ACC112 (cell line): ENCODE measurements at regions not wholly inside any gene's neighbourhood (a gene's known extent, or its start where the extent isn't known, plus 50 kb on each side); places are given as distances from the start of the nearest gene placed in this dataset.

Experiments
- H2AFZ ChIP-seq: fragments of 200-600 bp; sonication (generic); one replicate; pipeline ENCODE4 v1.6.0; 2017; ENCODE audit warnings: antibody characterized with exemption, low read length; ENCODE audit not compliant: unreplicated experiment
- H3K27ac ChIP-seq: fragments of 200-600 bp; sonication (generic); 2 replicates; pipeline ENCODE4 v1.5.1; 2014; ENCODE audit warnings: low read depth, mild to moderate bottlenecking, antibody characterized with exemption, low read length, moderate library complexity
- H3K27me3 ChIP-seq: fragments of 200-600 bp; sonication (generic); 2 replicates; pipeline ENCODE4 v1.6.1; 2014; ENCODE audit warnings: mild to moderate bottlenecking, antibody characterized with exemption, low read length, moderate library complexity, mixed read lengths; ENCODE audit not compliant: insufficient read depth
- H3K36me3 ChIP-seq: fragments of 200-600 bp; sonication (generic); 2 replicates; pipeline ENCODE4 v1.6.1; 2016; ENCODE audit warnings: mild to moderate bottlenecking, antibody characterized with exemption, low read length, moderate library complexity, mixed read lengths; ENCODE audit not compliant: insufficient read depth
- H3K4me1 ChIP-seq: fragments of 200-600 bp; sonication (generic); one replicate; pipeline ENCODE4 v1.6.1; 2016; ENCODE audit warnings: low read length, mixed read lengths; ENCODE audit not compliant: insufficient read depth, unreplicated experiment, control insufficient read depth
- H3K4me3 ChIP-seq: fragments of 200-600 bp; sonication (generic); 2 replicates; pipeline ENCODE4 v1.5.1; 2014; ENCODE audit warnings: mild to moderate bottlenecking, low read depth, low read length
- H3K79me2 ChIP-seq: fragments of 200-600 bp; sonication (generic); one replicate; pipeline ENCODE4 v1.6.0; 2016; ENCODE audit warnings: low read length; ENCODE audit not compliant: control insufficient read depth, unreplicated experiment, insufficient read depth

DNA sequence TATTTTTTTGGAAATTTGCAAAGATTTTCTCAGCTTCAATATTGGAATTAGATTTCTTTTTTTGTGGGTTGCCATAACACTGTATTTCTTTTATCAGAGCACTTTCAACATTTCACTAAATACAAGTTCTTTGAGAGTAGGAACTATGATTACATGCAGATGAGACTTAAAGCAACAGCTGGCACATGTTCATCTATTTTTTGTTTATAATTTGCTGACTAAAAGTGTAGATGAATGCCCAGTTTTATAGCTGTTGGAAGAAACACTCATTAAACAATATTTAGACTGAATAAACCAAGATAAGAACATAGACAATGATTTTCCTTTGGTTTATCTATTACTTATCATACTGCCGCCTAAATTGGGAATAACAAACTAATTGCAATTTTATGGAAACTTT, 803.0 kb upstream of the KLHL1 start:
- Histone ChIP-seq H3K79me2 (no peaks in the 10 kb centered on the region), H3K27me3 (no peaks in the 10 kb centered on the region), H3K4me3 (no peak overlapping the region), H3K4me1 (no peaks in the 10 kb centered on the region), H2AFZ (no peak overlapping the region), H3K27ac (no peak overlapping the region), H3K36me3 (no peaks in the 10 kb centered on the region)

DNA sequence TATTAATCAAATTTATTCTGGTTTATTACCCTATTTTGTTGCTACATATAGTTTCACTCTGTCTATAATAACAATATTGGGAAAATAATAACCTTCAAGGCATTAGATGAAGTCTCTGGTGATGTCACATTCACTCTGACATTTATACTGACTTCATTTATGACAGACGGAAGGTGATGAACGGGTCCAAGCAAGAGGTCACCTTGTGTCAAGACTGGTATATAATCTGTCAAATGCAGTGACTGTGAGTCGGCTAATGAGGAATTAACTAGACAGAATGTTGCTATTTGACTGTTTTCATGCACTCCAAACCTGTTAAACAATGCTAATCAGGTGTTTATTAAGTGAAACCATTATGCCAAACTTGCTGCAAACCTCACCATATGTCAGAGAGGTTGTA, 800.5 kb upstream of the KLHL1 start:
- Histone ChIP-seq H3K79me2 (no peaks in the 10 kb centered on the region), H3K27me3 (no peaks in the 10 kb centered on the region), H3K4me3 (no peak overlapping the region), H3K36me3 (no peaks in the 10 kb centered on the region), H2AFZ (no peak overlapping the region), H3K4me1 (no peaks in the 10 kb centered on the region), H3K27ac (no peak overlapping the region)

DNA sequence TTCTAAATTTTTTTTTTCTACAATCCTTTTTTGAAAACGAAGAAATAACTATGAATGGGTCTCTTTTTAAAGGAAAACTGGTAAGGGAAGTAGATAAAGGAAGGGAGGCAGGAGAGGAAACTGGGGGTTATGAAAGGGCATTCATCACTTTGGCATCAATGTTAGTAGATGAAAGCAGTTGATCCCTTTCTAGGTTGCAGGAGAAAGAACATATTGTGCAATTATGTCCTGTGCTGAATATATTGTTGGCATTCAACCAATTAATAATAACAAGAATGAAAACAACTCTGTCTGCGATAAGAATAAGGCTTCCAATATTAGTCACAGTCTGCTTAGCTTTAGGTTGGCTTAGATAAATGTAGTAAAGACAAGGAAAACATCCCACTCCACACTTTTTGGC, 796.8 kb upstream of the KLHL1 start:
- H3K4me3 ChIP-seq, result no peak overlapping the region
- no peaks in the 10 kb centered on the region for H3K4me1 ChIP-seq
- no peak overlapping the region for H3K27ac ChIP-seq
- no peaks in the 10 kb centered on the region for H3K27me3 ChIP-seq
- H3K79me2 ChIP-seq, result no peaks in the 10 kb centered on the region
- no peak overlapping the region for H2AFZ ChIP-seq
- no peaks in the 10 kb centered on the region for H3K36me3 ChIP-seq

DNA sequence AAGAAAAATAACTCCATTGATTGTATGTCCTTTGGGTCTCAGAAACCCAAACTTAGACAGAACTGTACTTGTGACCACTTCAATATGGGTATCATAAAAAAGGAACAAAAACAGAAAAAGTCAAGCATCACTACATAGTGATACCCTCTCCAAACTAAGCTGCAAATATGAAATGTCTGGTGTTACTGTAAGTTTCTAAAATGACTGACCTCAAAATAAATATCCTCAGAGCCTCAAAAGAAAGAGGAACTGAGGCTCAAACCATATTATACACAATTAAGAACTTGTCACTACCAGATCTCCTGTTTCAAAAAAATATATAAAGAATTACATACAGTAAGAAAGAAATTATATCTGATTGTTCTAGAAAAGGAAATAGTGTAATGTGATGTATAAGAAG, 787.9 kb upstream of the KLHL1 start:
- Histone ChIP-seq H3K27ac (no peak overlapping the region), H3K27me3 (no peaks in the 10 kb centered on the region), H3K36me3 (no peaks in the 10 kb centered on the region)

DNA sequence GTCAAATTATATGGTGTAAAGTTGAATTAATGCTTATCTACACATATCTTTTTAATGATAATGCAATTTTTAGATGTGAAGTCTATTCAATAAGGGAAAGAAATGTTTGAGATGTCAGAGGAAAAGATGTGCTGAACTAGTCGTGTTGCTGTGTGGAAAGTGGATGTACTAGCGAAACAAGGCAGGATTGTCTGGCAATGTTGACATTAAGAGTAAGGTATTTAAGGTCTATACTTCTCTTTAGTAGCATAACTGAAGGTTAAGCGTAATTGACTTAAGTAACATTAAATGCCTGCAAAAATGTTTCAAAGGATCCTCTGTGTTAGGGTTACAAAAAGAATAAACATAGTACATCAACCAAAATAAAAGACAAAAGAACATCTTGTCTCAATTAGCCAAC, 787.3 kb upstream of the KLHL1 start:
- H3K27me3 ChIP-seq, result no peaks in the 10 kb centered on the region
- no peaks in the 10 kb centered on the region for H3K4me1 ChIP-seq
- no peaks in the 10 kb centered on the region for H3K79me2 ChIP-seq
- H3K36me3 ChIP-seq, result no peaks in the 10 kb centered on the region
- H2AFZ ChIP-seq, result no peak overlapping the region
- H3K27ac ChIP-seq, result no peak overlapping the region
- H3K4me3 ChIP-seq, result no peak overlapping the region

More for the DNA sequence above, 787.9 kb upstream of the KLHL1 start:
- Histone ChIP-seq H2AFZ (no peak overlapping the region), H3K79me2 (no peaks in the 10 kb centered on the region), H3K4me1 (no peaks in the 10 kb centered on the region), H3K4me3 (no peak overlapping the region)

DNA sequence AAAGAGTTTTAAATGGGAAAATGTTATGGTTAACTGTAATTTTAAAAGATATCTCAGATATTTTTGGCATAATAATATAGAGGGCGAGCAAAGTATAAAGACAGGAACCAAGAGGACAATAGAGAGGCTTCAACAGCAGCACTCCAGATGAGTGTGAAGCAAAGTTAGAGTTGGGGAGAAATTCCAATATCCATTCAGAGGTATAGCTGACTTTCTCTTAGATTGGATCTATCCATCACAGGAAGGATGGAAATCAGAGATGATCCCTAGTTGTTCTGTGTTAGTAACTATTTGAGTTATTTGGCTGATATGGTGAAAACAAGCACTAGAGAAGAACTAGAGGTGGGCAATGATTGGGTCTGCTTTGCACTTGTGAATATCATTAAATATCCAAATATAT, 786.0 kb upstream of the KLHL1 start:
- no peak overlapping the region for H2AFZ ChIP-seq
- no peak overlapping the region for H3K4me3 ChIP-seq
- no peak overlapping the region for H3K27ac ChIP-seq
- no peaks in the 10 kb centered on the region for H3K79me2 ChIP-seq
- no peaks in the 10 kb centered on the region for H3K36me3 ChIP-seq
- no peaks in the 10 kb centered on the region for H3K4me1 ChIP-seq
- no peaks in the 10 kb centered on the region for H3K27me3 ChIP-seq

DNA sequence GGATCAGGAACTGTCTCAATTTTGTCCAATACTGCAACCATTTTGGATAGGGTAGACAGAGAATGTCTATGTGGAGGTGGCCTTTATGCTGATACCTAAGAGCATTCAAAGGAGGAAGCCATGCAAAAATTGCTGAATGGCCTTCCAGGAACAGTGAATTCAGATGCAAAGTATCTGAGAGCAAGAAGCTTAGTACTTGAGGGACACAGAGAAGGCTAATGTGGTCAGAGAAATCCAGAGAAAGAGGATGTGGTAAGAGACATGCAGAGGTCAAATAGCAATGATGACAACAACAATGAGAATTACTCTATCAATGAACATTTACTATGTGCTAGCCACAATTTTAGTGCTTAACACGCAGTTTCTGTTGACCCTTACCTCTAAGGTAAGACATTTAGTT, 785.6 kb upstream of the KLHL1 start:
- Histone ChIP-seq H2AFZ (no peak overlapping the region), H3K27me3 (no peaks in the 10 kb centered on the region), H3K36me3 (no peaks in the 10 kb centered on the region), H3K4me3 (no peak overlapping the region), H3K4me1 (no peaks in the 10 kb centered on the region), H3K79me2 (no peaks in the 10 kb centered on the region), H3K27ac (no peak overlapping the region)

DNA sequence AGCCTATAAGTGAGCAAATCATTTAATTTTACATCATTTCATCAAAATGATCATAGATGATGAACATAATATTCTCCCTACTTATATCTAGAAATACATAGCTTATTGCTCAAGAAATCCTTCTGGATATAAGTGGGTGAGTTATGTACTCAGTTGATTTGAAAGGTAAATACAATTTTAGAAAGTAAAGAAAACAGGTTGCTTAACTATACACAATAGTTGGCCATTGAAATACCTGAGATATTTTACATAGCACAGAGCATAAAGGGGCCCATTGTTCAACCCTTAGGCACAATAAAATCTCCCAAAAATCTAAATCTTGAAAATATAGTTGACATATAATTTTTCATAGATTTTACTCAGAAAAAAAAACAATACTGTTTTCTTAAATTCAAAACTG, 782.0 kb upstream of the KLHL1 start:
- H3K4me1 ChIP-seq, result no peaks in the 10 kb centered on the region
- no peaks in the 10 kb centered on the region for H3K27me3 ChIP-seq
- H2AFZ ChIP-seq, result no peak overlapping the region
- H3K79me2 ChIP-seq, result no peaks in the 10 kb centered on the region
- no peak overlapping the region for H3K4me3 ChIP-seq
- H3K27ac ChIP-seq, result no peak overlapping the region
- no peaks in the 10 kb centered on the region for H3K36me3 ChIP-seq

DNA sequence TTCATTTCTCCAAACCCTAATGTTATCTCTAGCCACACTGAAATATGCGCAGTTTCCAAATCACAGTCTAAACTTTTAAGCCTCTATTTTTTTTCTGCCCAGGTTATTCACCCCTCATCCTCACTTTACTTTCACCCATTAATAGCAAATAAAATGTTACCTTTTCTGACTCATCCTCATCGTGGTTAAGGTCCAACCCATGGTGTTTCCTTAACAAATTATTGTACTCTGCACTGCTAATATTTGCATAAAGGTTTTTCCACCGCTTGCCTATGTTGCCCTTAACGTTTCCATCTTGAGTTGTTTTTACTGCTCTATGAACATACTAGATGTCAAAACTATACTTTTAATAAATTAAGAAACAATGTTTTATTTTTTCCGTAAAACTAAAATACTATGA, 780.9 kb upstream of the KLHL1 start:
- Histone ChIP-seq H3K79me2 (no peaks in the 10 kb centered on the region), H3K4me1 (no peaks in the 10 kb centered on the region), H3K36me3 (no peaks in the 10 kb centered on the region), H3K27ac (no peak overlapping the region), H2AFZ (no peak overlapping the region), H3K27me3 (no peaks in the 10 kb centered on the region), H3K4me3 (no peak overlapping the region)

DNA sequence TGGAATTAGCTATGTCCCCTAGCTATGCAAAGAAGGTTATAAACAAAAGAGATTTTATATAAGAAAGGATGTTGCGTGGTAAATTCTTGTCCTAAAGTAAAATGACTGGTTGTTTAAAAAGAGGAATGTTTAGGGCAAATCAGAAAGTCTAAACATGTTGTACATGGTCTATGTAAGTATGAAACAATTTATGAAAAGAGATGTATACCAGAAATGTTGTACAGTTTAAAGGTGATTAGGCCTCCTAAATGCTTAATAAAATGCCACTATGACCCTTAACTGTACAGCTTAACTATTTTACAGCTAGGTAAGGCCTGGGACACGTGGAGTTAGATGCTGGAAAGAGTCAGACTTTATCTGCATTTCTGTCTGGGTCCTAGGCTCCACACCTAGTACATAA, 775.9 kb upstream of the KLHL1 start:
- Histone ChIP-seq H3K79me2 (no peaks in the 10 kb centered on the region), H3K36me3 (no peaks in the 10 kb centered on the region)

DNA sequence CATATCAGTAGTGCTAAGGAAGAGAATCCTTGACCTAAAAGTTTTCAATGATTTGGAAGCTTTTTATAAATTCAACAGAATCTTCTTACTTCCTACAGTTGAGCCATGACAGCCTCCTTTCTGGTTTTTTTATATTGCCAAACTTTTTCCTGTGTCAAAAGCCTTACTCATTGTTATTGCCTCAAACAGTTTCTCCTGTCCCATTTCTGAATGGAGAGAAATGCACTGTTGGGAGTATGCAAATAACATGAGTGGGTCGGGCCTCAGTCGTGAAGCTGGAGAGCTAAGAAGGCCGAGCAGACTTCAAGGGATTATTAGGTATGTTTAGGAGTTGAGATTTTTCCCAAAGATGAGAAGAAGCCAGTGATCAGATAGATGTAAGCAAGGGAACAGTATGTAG, 766.4 kb upstream of the KLHL1 start:
- Histone ChIP-seq H3K27ac (no peak overlapping the region), H3K36me3 (no peaks in the 10 kb centered on the region), H3K79me2 (no peaks in the 10 kb centered on the region), H3K4me1 (no peaks in the 10 kb centered on the region), H3K27me3 (no peaks in the 10 kb centered on the region), H2AFZ (no peak overlapping the region), H3K4me3 (no peak overlapping the region)

More for the DNA sequence above, 775.9 kb upstream of the KLHL1 start:
- Histone ChIP-seq H3K27ac (no peak overlapping the region), H3K27me3 (no peaks in the 10 kb centered on the region), H3K4me3 (no peak overlapping the region), H3K4me1 (no peaks in the 10 kb centered on the region), H2AFZ (no peak overlapping the region)

DNA sequence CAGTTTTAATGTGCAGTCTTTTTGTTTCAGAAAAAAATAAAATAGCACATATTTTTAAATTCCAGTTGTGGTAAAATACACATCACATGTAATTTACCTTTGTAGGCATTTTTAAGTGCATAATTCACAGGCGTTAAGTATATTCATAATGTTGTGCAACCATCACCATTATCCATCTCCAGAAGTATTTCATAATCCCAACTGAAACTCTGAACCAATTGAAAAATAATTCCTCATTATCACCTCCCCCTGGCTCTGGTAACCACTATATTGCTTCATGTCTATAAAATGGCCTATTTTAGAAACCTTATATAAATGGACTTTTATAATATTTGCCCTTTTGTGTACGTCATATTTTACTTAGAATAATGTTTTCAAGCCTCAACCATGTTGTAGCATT, 756.5 kb upstream of the KLHL1 start:
- no peak overlapping the region for H3K4me3 ChIP-seq
- H3K79me2 ChIP-seq, result no peaks in the 10 kb centered on the region
- H2AFZ ChIP-seq, result no peak overlapping the region
- no peaks in the 10 kb centered on the region for H3K4me1 ChIP-seq
- no peaks in the 10 kb centered on the region for H3K27me3 ChIP-seq
- H3K27ac ChIP-seq, result no peak overlapping the region
- H3K36me3 ChIP-seq, result no peaks in the 10 kb centered on the region
